ENCODE measurements at regions not wholly inside any gene's neighbourhood (a gene's known extent, or its start where the extent isn't known, plus 50 kb on each side); places are given as distances from the start of the nearest gene placed in this dataset.

DNA sequence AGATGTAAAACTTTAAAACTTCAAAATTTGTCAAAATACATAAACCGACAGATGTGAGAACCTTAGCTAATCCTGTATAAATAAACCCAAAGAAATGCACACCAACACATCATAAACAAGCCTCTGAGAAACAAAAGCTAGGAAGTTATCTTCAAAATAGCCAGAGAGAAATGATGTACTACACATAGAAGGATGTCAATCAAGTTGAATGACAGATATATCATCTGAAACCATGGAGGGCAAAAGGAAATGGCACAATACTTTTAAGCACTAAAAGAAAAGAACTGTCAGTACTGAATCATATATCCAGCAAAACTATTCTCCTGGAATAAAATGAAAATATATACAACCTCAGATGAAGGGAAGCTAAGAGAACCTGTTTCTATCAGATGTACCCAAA, 595.1 kb upstream of the PTGER4 start:
- no peaks in the 10 kb centered on the region for H3K27me3 Mint-ChIP-seq (ENCODE audit: insufficient read depth, unreplicated experiment)
- no peak for DNase-seq (ENCODE audit: unreplicated experiment)
- H3K36me3 Mint-ChIP-seq (ENCODE audit: insufficient read depth, unreplicated experiment) = peaks cover 6% of the 10 kb centered on the region
- TF ChIP-seq, protein P1, sequence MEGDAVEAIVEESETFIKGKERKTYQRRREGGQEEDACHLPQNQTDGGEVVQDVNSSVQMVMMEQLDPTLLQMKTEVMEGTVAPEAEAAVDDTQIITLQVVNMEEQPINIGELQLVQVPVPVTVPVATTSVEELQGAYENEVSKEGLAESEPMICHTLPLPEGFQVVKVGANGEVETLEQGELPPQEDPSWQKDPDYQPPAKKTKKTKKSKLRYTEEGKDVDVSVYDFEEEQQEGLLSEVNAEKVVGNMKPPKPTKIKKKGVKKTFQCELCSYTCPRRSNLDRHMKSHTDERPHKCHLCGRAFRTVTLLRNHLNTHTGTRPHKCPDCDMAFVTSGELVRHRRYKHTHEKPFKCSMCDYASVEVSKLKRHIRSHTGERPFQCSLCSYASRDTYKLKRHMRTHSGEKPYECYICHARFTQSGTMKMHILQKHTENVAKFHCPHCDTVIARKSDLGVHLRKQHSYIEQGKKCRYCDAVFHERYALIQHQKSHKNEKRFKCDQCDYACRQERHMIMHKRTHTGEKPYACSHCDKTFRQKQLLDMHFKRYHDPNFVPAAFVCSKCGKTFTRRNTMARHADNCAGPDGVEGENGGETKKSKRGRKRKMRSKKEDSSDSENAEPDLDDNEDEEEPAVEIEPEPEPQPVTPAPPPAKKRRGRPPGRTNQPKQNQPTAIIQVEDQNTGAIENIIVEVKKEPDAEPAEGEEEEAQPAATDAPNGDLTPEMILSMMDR (IDR thresholded peaks at IDR 0.05; ENCODE audit: unreplicated experiment) = no peak
- no peak overlapping the region for H3K4me3 Mint-ChIP-seq (ENCODE audit: unreplicated experiment)
- BruUV-seq (replicated peaks) = no TSS peak
- intact Hi-C loops (cut with micrococcal nuclease) = no loop called here
- ChIA-PET CTCF (interaction anchor here (0.7 to 1.1 kb wide), 2 partner anchors 136 to 604 kb away, joined by 3 to 4 read pairs; no protein-coding TSS in a partner anchor), POLR2A (no interaction called here)
- no peaks in the 10 kb centered on the region for H3K4me1 Mint-ChIP-seq (ENCODE audit: insufficient read depth, unreplicated experiment)
- no peak overlapping the region for H3K27ac Mint-ChIP-seq (ENCODE audit: low read depth, unreplicated experiment)
- no peaks in the 10 kb centered on the region for H3K9me3 Mint-ChIP-seq (ENCODE audit: unreplicated experiment)

DNA sequence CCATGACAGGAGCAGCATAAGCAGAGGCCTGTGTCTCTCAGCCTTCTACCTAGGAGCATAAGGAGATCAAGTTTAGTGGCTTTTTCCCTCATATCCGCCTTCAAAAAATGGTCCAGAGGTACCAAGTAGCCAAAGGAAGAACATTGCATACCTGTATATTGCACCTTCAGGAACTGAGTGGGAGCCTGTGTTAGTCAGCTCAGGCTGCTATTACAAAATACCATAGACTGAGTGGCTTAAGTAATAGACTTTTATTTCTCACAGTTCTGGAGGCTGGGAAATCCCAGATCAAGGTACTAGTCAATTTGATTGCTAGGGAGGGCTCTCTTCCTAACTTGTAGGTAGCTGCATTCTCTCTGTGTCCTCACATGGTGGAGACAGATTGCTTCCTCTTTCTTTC, 597.4 kb upstream of the PTGER4 start:
- no peaks in the 10 kb centered on the region for H3K9me3 Mint-ChIP-seq (ENCODE audit: unreplicated experiment)
- no peak overlapping the region for H3K27ac Mint-ChIP-seq (ENCODE audit: low read depth, unreplicated experiment)
- TF ChIP-seq, protein P1 (IDR thresholded peaks at IDR 0.05; ENCODE audit: unreplicated experiment) = no peak
- ChIA-PET POLR2A (interaction anchor here (0.5 kb wide), 1 partner anchor 67 kb away, joined by 3 read pairs; no protein-coding TSS in a partner anchor), CTCF (interaction anchor here (0.6 to 1.1 kb wide), 4 partner anchors 11 to 1640 kb away, joined by 3 read pairs; no protein-coding TSS in a partner anchor)
- H3K27me3 Mint-ChIP-seq (ENCODE audit: insufficient read depth, unreplicated experiment) = no peaks in the 10 kb centered on the region
- H3K36me3 Mint-ChIP-seq (ENCODE audit: insufficient read depth, unreplicated experiment) = peaks cover 6% of the 10 kb centered on the region
- peak; percentile 35 for DNase-seq (ENCODE audit: unreplicated experiment)
- no peak overlapping the region for H3K4me3 Mint-ChIP-seq (ENCODE audit: unreplicated experiment)
- BruUV-seq (replicated peaks) = no TSS peak
- intact Hi-C loops (cut with micrococcal nuclease) = no loop called here
- no peaks in the 10 kb centered on the region for H3K4me1 Mint-ChIP-seq (ENCODE audit: insufficient read depth, unreplicated experiment)

DNA sequence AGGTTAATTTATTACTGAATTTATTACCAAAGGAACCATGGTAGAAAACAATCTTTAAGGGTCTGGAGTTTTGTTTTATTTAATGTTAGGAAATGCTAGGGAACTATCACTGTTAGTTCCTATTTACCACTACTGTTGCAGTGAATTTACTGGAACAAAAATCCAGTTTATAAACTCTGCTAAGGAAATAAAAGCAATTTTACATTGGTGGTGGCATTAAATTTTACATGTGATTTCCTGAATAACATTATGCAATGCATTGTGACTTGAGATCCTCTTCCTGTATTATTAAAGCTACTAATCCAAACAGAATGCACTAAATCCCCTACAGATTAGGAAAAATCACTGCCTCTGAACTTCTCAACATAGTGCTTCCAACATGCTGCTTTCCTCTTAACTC, 599.5 kb upstream of the PTGER4 start:
- Mint-ChIP-seq H3K4me1 (ENCODE audit: insufficient read depth, unreplicated experiment) (no peaks in the 10 kb centered on the region), H3K27me3 (ENCODE audit: insufficient read depth, unreplicated experiment) (no peaks in the 10 kb centered on the region), H3K27ac (ENCODE audit: low read depth, unreplicated experiment) (no peak overlapping the region), H3K36me3 (ENCODE audit: insufficient read depth, unreplicated experiment) (peaks cover 6% of the 10 kb centered on the region), H3K4me3 (ENCODE audit: unreplicated experiment) (no peak overlapping the region), H3K9me3 (ENCODE audit: unreplicated experiment) (no peaks in the 10 kb centered on the region)
- TF ChIP-seq, protein P1 (IDR thresholded peaks at IDR 0.05; ENCODE audit: unreplicated experiment) = no peak
- ChIA-PET CTCF (no interaction called here), POLR2A (no interaction called here)
- DNase-seq (ENCODE audit: unreplicated experiment) = no peak
- intact Hi-C loops (cut with micrococcal nuclease) = no loop called here
- no TSS peak for BruUV-seq (replicated peaks)

DNA sequence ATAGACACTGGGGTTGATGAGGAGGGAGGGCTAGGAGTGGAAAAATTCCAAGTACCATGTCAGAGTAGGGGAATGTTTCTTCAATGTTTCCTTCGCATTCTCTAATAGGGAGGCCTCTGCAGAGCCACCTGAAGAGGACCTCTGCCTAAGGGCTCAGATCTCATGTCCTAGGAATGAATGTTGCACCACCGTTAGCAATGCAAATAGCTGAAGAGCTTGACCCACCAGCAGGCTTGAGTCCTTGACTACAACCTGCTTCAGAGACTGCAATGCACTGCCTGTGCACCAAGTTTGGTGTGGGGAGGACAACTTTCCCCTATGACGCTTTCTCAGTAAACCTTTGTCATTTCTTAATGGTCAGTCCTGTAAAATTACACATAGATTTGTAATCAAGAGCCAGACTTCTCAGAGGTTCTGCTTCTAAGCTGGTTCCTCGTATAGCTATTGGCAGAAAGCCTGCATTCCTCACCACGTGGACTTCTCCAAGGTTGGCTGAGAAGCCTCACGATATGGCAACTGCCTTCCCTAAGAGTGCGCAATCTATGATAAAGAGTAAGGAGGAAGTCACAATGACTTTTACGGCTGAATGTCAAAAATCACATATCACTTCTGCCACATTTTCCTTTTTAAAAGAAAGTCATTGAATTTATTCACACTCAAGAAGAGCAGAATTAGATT, 600.7 kb upstream of the PTGER4 start:
- peaks cover 6% of the 10 kb centered on the region for H3K36me3 Mint-ChIP-seq (ENCODE audit: insufficient read depth, unreplicated experiment)
- ChIA-PET CTCF (no interaction called here), POLR2A (no interaction called here)
- no peaks in the 10 kb centered on the region for H3K4me1 Mint-ChIP-seq (ENCODE audit: insufficient read depth, unreplicated experiment)
- H3K4me3 Mint-ChIP-seq (ENCODE audit: unreplicated experiment) = no peak overlapping the region
- BruUV-seq (replicated peaks) = no TSS peak
- H3K9me3 Mint-ChIP-seq (ENCODE audit: unreplicated experiment) = no peaks in the 10 kb centered on the region
- H3K27ac Mint-ChIP-seq (ENCODE audit: low read depth, unreplicated experiment) = no peak overlapping the region
- DNase-seq (ENCODE audit: unreplicated experiment) = no peak
- H3K27me3 Mint-ChIP-seq (ENCODE audit: insufficient read depth, unreplicated experiment) = no peaks in the 10 kb centered on the region
- intact Hi-C loops (cut with micrococcal nuclease) = no loop called here
- TF ChIP-seq, protein P1 (IDR thresholded peaks at IDR 0.05; ENCODE audit: unreplicated experiment) = no peak

All from MCF 10A (cell line).